Naive thymus-derived CD4-positive, alpha-beta T cell (primary cell): ENCODE measurements at regions not wholly inside any gene's neighbourhood (a gene's known extent, or its start where the extent isn't known, plus 50 kb on each side); places are given as distances from the start of the nearest gene placed in this dataset.

Experiments
- ATAC-seq: fragments of 150-1000 bp; cut with Tn5 transposase; 2 replicates; pipeline ENCODE4 v1.10.0; 2021; ENCODE audit warnings: mild to moderate bottlenecking, moderate library complexity
- CTCF ChIA-PET: fragments of 350-600 bp; sonication (Branson Sonifier 250); formaldehyde crosslinking; loops from one replicate; lab custom pipeline; 2021; ENCODE audit warnings: antibody characterized with exemption; lab: Charles Lee
- POLR2A ChIA-PET: fragments of 350-600 bp; sonication (Branson Sonifier 250); formaldehyde crosslinking; loops from one replicate; lab custom pipeline; 2021; ENCODE audit warnings: antibody characterized with exemption, inconsistent platforms; lab: Charles Lee
- DNase-seq, 9 donors: peaks; one replicate each; pipeline versions ENCODE4 v3.0.0 to v3.0.0-alpha.2; 2020 to 2022; ENCODE audit warnings: mixed read lengths in 1 of 9
- H3K27ac ChIP-seq: one replicate; pipeline ENCODE4 v1.7.0; 2013; ENCODE audit warnings: mild to moderate bottlenecking, low read depth, low read length, moderate library complexity
- H3K27me3 ChIP-seq, 2 donors: one replicate each; pipeline ENCODE4 v1.7.0; 2013; ENCODE audit warnings: low read length in 2 of 2, mild to moderate bottlenecking in 2 of 2, moderate library complexity in 2 of 2; ENCODE audit not compliant: control insufficient read depth in 2 of 2, insufficient read depth in 2 of 2
- H3K36me3 ChIP-seq, 3 experiments: 1 replicate in 2 of 3; 2 replicates in 1 of 3; pipeline ENCODE4 v1.7.0; 2013; ENCODE audit warnings: low read length in 3 of 3, mild to moderate bottlenecking in 3 of 3, moderate library complexity in 1 of 3; ENCODE audit not compliant: insufficient read depth in 3 of 3, control insufficient read depth in 2 of 3
- H3K4me1 ChIP-seq, 2 donors: one replicate each; pipeline ENCODE4 v1.7.0; 2013; ENCODE audit warnings: low read length in 2 of 2, mild to moderate bottlenecking in 2 of 2, moderate library complexity in 1 of 2; ENCODE audit not compliant: control insufficient read depth in 2 of 2, insufficient read depth in 2 of 2
- H3K4me3 ChIP-seq: 2 replicates; pipeline ENCODE4 v1.7.0; 2013; ENCODE audit warnings: mild to moderate bottlenecking, low read length
- H3K9me3 ChIP-seq, 3 experiments: 1 replicate in 2 of 3; 2 replicates in 1 of 3; pipeline ENCODE4 v1.7.0; 2013; ENCODE audit warnings: low read length in 3 of 3; ENCODE audit not compliant: control insufficient read depth in 2 of 3
- H3K27ac Mint-ChIP-seq, 9 donors: one replicate each; pipeline ENCODE4 v1.8.0; 2020 to 2022; ENCODE audit warnings: mixed read lengths in 9 of 9, mild to moderate bottlenecking in 8 of 9, moderate library complexity in 5 of 9, inconsistent platforms in 2 of 9
- H3K27me3 Mint-ChIP-seq, 5 donors: one replicate each; pipeline ENCODE4 v1.8.0; 2021 to 2022; ENCODE audit warnings: mixed read lengths in 5 of 5, mild to moderate bottlenecking in 1 of 5
- H3K36me3 Mint-ChIP-seq, 5 donors: one replicate each; pipeline ENCODE4 v1.8.0; 2020 to 2022; ENCODE audit warnings: mixed read lengths in 5 of 5, mild to moderate bottlenecking in 3 of 5, inconsistent platforms in 1 of 5
- H3K4me1 Mint-ChIP-seq, 7 donors: one replicate each; pipeline ENCODE4 v1.8.0; 2020 to 2022; ENCODE audit warnings: mixed read lengths in 7 of 7, mild to moderate bottlenecking in 3 of 7, inconsistent platforms in 1 of 7
- H3K4me3 Mint-ChIP-seq, 10 donors: one replicate each; pipeline ENCODE4 v1.8.0; 2020 to 2022; ENCODE audit warnings: mild to moderate bottlenecking in 10 of 10, mixed read lengths in 10 of 10, moderate library complexity in 6 of 10, inconsistent platforms in 2 of 10
- H3K9me3 Mint-ChIP-seq, 11 donors: one replicate each; pipeline ENCODE4 v1.8.0; 2020 to 2022; ENCODE audit warnings: mixed read lengths in 11 of 11, mild to moderate bottlenecking in 4 of 11, inconsistent platforms in 1 of 11, moderate library complexity in 1 of 11
- intact Hi-C, 2 donors: fragments of 100-400 bp; cut with micrococcal nuclease; formaldehyde crosslinking; loops; one replicate each; pipeline ENCODE4 v1.15.1; 2023

DNA sequence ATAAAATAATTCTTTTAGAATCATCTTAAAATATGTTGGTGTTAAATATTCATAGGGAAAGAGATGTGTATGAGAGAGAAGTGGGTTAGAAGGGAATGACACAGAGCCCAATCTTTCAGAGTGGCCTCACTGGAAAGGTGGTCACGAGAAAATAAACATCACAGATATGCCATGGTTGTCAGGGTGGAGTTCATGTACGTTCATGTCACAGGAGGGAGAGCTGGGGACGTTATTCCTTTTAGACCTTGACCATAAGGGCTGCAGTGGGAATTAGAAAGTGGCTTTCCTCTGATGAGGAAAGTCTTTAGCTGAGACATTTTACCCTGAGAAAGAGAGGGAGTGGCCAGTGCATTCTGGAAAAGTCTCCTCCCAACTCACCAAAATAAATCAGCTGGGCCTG is 90.6 kb upstream of the TNR start:
- Histone ChIP-seq H3K27me3 (no peaks in the 10 kb centered on the region), H3K27ac (no peak overlapping the region), H3K9me3 (no peaks in the 10 kb centered on the region), H3K4me1 (no peaks in the 10 kb centered on the region), H3K4me3 (no peak overlapping the region), H3K36me3 (no peaks in the 10 kb centered on the region)
- no peaks in the 10 kb centered on the region for H3K36me3 Mint-ChIP-seq
- no peaks in the 10 kb centered on the region for H3K4me1 Mint-ChIP-seq
- ATAC-seq = no peak
- DNase-seq = no peak
- peaks cover 2 to 28% (median 4%) of the 10 kb centered on the region in 5 donors for H3K27me3 Mint-ChIP-seq
- intact Hi-C loops = no loop called here
- no peak overlapping the region for H3K27ac Mint-ChIP-seq
- H3K4me3 Mint-ChIP-seq = no peak overlapping the region
- peaks cover 0 to 17% (median 7%) of the 10 kb centered on the region in 11 donors for H3K9me3 Mint-ChIP-seq
- POLR2A ChIA-PET = no interaction called here
- CTCF ChIA-PET = no interaction called here

DNA sequence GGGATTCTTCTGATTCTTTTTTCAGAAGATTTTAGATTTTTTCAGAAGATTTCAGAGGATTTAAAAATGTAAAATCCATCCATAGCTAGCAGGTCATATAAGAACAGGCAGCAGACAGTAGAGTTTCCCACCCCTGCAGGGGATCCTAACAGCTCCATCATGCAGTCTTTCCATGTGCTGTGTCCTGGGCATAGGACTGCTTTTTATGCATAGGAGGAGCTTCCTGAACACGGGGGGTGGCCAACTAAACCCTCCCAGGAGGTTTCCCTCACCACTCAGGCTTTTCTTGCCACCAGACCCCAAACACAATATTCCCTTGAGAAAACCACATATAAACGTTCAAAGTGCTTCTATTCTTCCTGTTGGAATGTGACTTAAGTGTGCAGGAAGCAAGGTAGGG is 90.1 kb upstream of the TNR start:
- H3K4me1 Mint-ChIP-seq = no peaks in the 10 kb centered on the region
- no peaks in the 10 kb centered on the region for H3K36me3 Mint-ChIP-seq
- H3K9me3 Mint-ChIP-seq = peaks cover 0 to 19% (median 7%) of the 10 kb centered on the region in 11 donors
- H3K27ac Mint-ChIP-seq = no peak overlapping the region
- intact Hi-C loops = no loop called here
- ATAC-seq (no peak), DNase-seq (no peak)
- H3K4me1 ChIP-seq = no peaks in the 10 kb centered on the region
- H3K4me3 Mint-ChIP-seq = no peak overlapping the region
- H3K4me3 ChIP-seq = no peak overlapping the region
- ChIA-PET CTCF (no interaction called here), POLR2A (no interaction called here)
- H3K27me3 ChIP-seq = no peaks in the 10 kb centered on the region
- H3K27ac ChIP-seq = no peak overlapping the region
- no peaks in the 10 kb centered on the region for H3K9me3 ChIP-seq
- no peaks in the 10 kb centered on the region for H3K36me3 ChIP-seq
- peaks cover 2 to 29% (median 5%) of the 10 kb centered on the region in 5 donors for H3K27me3 Mint-ChIP-seq

DNA sequence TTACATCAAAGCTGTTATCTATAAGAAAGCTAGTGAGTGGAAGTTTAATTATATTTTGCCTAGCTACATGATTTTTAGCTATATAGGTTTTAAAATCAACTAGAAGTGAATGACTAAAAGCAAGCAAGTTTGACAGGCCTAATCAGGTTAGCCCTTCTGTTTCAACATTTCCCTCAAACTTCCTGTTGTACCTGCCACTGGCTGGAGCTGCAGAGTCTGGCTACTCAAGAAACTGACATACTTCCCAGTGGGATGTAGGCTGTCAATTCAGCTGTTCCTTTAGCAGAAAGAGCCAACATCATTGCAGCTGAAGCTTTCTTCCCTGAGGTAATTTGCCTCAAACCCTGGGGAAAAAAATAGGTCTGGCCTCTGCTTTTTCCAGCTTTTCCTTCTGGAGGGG is 87.1 kb upstream of the TNR start:
- DNase-seq (no peak), ATAC-seq (no peak)
- H3K27me3 Mint-ChIP-seq = peaks cover 2 to 27% (median 9%) of the 10 kb centered on the region in 5 donors
- Histone ChIP-seq H3K9me3 (no peaks in the 10 kb centered on the region), H3K36me3 (no peaks in the 10 kb centered on the region), H3K27me3 (no peaks in the 10 kb centered on the region), H3K4me3 (no peak overlapping the region), H3K27ac (no peak overlapping the region), H3K4me1 (no peaks in the 10 kb centered on the region)
- intact Hi-C loops = no loop called here
- ChIA-PET CTCF (no interaction called here), POLR2A (no interaction called here)
- peaks cover 0 to 31% (median 11%) of the 10 kb centered on the region in 11 donors for H3K9me3 Mint-ChIP-seq
- H3K4me1 Mint-ChIP-seq = no peaks in the 10 kb centered on the region
- no peak overlapping the region for H3K4me3 Mint-ChIP-seq
- no peaks in the 10 kb centered on the region for H3K36me3 Mint-ChIP-seq
- no peak overlapping the region for H3K27ac Mint-ChIP-seq

DNA sequence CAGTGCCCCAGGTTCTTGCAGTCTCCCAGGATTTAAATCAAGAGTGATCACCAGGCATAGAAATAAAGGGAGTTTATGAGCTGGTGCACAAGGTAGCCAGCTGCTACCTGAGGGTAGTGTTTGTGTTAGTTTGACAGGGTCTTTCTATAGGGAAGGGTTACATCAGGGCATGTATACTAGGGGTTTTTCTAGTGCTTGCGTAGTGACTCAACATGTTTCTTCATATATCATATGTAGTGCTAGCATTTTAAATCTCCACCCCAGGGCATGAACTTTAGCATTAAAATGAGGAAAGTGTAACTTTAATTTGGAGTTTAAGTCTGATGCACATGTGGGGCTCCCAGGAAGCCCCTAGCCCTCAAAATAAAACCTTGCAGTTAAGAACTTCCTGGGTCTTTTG is 86.5 kb upstream of the TNR start:
- H3K4me1 Mint-ChIP-seq = no peaks in the 10 kb centered on the region
- POLR2A ChIA-PET = no interaction called here
- CTCF ChIA-PET = no interaction called here
- no peaks in the 10 kb centered on the region for H3K9me3 ChIP-seq
- peaks cover 0 to 31% (median 10%) of the 10 kb centered on the region in 11 donors for H3K9me3 Mint-ChIP-seq
- H3K4me1 ChIP-seq = no peaks in the 10 kb centered on the region
- H3K27me3 ChIP-seq = no peaks in the 10 kb centered on the region
- ATAC-seq (no peak), DNase-seq (no peak)
- H3K36me3 Mint-ChIP-seq = no peaks in the 10 kb centered on the region
- H3K27ac Mint-ChIP-seq = no peak overlapping the region
- H3K4me3 ChIP-seq = no peak overlapping the region
- H3K27ac ChIP-seq = no peak overlapping the region
- no peak overlapping the region for H3K4me3 Mint-ChIP-seq
- H3K36me3 ChIP-seq = no peaks in the 10 kb centered on the region
- peaks cover 1 to 29% (median 11%) of the 10 kb centered on the region in 5 donors for H3K27me3 Mint-ChIP-seq
- intact Hi-C loops = no loop called here

DNA sequence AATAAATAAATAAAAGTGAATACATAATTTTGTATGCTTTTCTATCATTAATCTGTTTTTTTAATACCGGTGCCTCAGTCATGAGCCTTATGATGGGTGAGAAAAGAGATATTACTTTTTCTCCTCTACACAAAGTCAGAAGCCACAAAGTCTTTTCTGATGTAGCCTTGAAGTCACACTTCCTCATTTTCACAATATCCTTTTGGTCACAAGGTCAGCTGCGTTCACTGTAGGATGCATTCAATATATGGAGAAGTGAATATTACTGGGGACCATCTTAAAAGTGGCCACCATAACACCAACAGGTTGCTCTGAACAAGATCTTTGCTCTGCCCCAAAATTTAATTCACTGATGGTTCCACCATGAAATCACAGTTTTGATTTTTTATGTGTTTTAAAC is 83.3 kb upstream of the TNR start:
- ATAC-seq (no peak), DNase-seq (no peak)
- no peaks in the 10 kb centered on the region for H3K4me1 Mint-ChIP-seq
- no peak overlapping the region for H3K27ac ChIP-seq
- no peaks in the 10 kb centered on the region for H3K4me1 ChIP-seq
- no peak overlapping the region for H3K4me3 Mint-ChIP-seq
- H3K9me3 ChIP-seq = no peaks in the 10 kb centered on the region
- ChIA-PET CTCF (no interaction called here), POLR2A (no interaction called here)
- intact Hi-C loops = no loop called here
- H3K36me3 Mint-ChIP-seq = no peaks in the 10 kb centered on the region
- H3K27ac Mint-ChIP-seq = no peak overlapping the region
- no peaks in the 10 kb centered on the region for H3K27me3 ChIP-seq
- H3K36me3 ChIP-seq = no peaks in the 10 kb centered on the region
- H3K9me3 Mint-ChIP-seq = peaks cover 0 to 20% (median 6%) of the 10 kb centered on the region in 11 donors
- H3K4me3 ChIP-seq = no peak overlapping the region
- H3K27me3 Mint-ChIP-seq = peaks cover 0 to 31% (median 17%) of the 10 kb centered on the region in 5 donors

DNA sequence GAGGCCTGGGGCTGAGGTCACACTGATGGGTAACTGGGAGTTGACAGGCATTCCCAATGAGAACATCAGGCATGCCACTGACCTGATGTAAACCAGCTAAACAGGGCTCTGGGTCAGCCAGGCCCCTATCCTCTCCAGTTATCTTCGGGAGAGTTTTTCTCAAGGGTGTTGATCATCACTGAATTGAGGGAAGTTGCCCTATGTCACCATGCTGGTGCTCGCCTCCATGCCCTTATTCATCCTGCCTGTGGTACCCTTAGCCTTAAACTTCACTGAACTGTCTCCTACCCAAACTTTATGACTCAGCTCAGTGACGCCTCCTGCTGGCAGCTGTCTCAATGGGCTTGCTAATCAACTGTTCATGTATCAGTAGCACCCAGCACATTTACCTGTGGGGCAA is 80.7 kb upstream of the TNR start:
- CTCF ChIA-PET = no interaction called here
- H3K4me1 Mint-ChIP-seq = no peaks in the 10 kb centered on the region
- peaks cover 9 to 30% (median 20%) of the 10 kb centered on the region in 5 donors for H3K27me3 Mint-ChIP-seq
- H3K4me3 ChIP-seq = no peak overlapping the region
- H3K27me3 ChIP-seq = no peaks in the 10 kb centered on the region
- H3K4me3 Mint-ChIP-seq = no peak overlapping the region
- no peaks in the 10 kb centered on the region for H3K9me3 ChIP-seq
- peaks cover 0 to 22% (median 4%) of the 10 kb centered on the region in 11 donors for H3K9me3 Mint-ChIP-seq
- H3K27ac ChIP-seq = no peak overlapping the region
- no peaks in the 10 kb centered on the region for H3K4me1 ChIP-seq
- peak in 1 of 9 donors; percentile 1 for DNase-seq
- ATAC-seq = no peak
- POLR2A ChIA-PET = no interaction called here
- intact Hi-C loops = loop anchor here in 1 of 2 donors (2.0 kb wide), 1 partner anchor 671 kb away; no protein-coding TSS in a partner anchor
- H3K27ac Mint-ChIP-seq = no peak overlapping the region
- no peaks in the 10 kb centered on the region for H3K36me3 Mint-ChIP-seq
- H3K36me3 ChIP-seq = no peaks in the 10 kb centered on the region

DNA sequence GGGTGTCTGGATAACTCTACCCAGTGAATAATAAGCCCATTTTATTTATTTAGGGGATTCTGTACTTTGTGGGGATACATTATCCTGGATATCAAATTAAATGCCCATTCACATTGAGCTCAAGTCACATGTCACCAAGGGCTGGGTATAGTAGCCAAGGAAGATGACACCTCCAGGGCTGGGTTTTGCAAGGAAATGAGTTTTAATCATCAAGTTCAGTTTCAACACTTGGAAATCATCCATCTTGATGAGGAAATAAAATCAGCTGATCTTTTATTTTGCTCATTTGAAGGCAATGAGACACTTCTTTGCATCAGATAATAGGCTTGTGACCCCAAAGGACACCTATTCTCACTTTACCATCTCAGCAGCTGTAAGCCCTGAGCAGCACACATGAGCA is 80.0 kb upstream of the TNR start:
- intact Hi-C loops = no loop called here
- POLR2A ChIA-PET = no interaction called here
- peaks cover 0 to 20% (median 4%) of the 10 kb centered on the region in 11 donors for H3K9me3 Mint-ChIP-seq

More for the DNA sequence above, 80.0 kb upstream of the TNR start:
- no peak overlapping the region for H3K4me3 ChIP-seq
- CTCF ChIA-PET = no interaction called here
- DNase-seq (no peak), ATAC-seq (no peak)
- no peaks in the 10 kb centered on the region for H3K27me3 ChIP-seq
- H3K27ac ChIP-seq = no peak overlapping the region
- H3K36me3 ChIP-seq = no peaks in the 10 kb centered on the region
- H3K4me1 ChIP-seq = no peaks in the 10 kb centered on the region
- Mint-ChIP-seq H3K36me3 (no peaks in the 10 kb centered on the region), H3K4me3 (no peak overlapping the region), H3K27me3 (peaks cover 10 to 31% (median 21%) of the 10 kb centered on the region in 5 donors), H3K4me1 (no peaks in the 10 kb centered on the region), H3K27ac (no peak overlapping the region)
- H3K9me3 ChIP-seq = no peaks in the 10 kb centered on the region
